ENCODE measurements at regions not wholly inside any gene's neighbourhood (a gene's known extent, or its start where the extent isn't known, plus 50 kb on each side); places are given as distances from the start of the nearest gene placed in this dataset.

- TF ChIP-seq CTCF (conservative IDR thresholded peaks at IDR 0.05; ENCODE audit: low read depth, low read length), result no peak
- TF ChIP-seq EZH2 (IDR thresholded peaks at IDR 0.05; ENCODE audit: borderline replicate concordance, low read depth, low read length, poor library complexity, severe bottlenecking), result no peak
Measured at GRCh38 chr6:149162924-149163323, 154.6 kb upstream of the TAB2 start.
